SKM-1 treated with dmso at 0.1 percent for 144 hours (cell line): ENCODE measurements at regions not wholly inside any gene's neighbourhood (a gene's known extent, or its start where the extent isn't known, plus 50 kb on each side); places are given as distances from the start of the nearest gene placed in this dataset.
A peak's percentile ranks its signal among the peaks of the same experiment; 100 is the strongest.
"Not testable (repeated sequence)": the region's sequence is repeated elsewhere in the genome, so short reads cannot be mapped to it uniquely, and the experiment has no call there.

Experiments
- DNase-seq: peaks from one replicate; lab custom pipeline; 2025; ENCODE audit not compliant: unreplicated experiment; lab: John Stamatoyannopoulos, UW

DNA sequence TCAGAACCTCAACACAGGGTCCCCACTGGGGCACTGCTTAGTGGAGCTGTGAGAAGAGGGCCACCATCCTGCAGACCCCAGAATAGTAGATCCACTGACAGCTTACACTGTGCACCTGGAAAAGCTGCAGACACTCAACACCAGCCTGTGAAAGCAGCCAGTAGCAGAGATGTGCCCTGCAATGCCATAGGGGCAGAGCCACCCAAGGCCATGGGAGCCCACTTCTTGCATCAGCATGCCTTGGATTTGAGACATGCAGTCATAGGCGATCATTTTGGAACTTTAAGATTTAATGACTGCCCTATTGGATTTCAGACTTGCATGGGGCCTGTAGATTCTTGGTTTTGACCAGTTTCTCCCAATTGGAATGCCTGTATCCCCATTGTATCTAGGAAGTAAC lies 1962.1 kb upstream of the PRR20A start:
- not testable (repeated sequence) for DNase-seq

- DNase-seq = no peak
Observed at GRCh38 chr13:55190996-55191395, 1949.7 kb upstream of the PRR20A start.

- DNase-seq = no peak
Observed at GRCh38 chr13:55199134-55199533, 1941.6 kb upstream of the PRR20A start.

DNA sequence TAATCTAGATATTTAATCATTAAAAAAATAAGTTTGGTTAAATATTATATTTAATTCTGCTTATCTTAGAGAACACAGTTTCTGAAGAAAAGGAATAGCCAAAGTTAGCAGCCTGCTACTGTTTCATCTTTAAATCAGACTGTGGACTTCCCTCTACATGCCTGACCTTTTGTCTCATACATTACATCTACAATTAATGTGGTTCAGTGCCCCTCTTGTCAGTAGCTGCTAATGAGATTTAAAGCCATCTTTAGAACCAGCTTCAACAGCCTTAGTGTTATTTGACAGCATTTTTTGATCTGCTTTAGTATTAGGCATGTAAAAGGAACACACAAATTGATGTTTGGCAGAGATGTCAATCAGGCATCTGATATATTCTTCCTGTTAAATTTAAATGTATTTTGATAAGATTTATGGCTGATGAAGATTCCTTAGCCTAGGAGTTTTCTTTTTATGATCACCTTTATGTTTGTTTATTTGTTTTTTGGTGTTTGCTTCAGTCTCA lies 1925.8 kb upstream of the PRR20A start:
- DNase-seq = no peak

GRCh38 chr13:55219538-55219937 lies 1921.2 kb upstream of the PRR20A start:
- DNase-seq = no peak

DNA sequence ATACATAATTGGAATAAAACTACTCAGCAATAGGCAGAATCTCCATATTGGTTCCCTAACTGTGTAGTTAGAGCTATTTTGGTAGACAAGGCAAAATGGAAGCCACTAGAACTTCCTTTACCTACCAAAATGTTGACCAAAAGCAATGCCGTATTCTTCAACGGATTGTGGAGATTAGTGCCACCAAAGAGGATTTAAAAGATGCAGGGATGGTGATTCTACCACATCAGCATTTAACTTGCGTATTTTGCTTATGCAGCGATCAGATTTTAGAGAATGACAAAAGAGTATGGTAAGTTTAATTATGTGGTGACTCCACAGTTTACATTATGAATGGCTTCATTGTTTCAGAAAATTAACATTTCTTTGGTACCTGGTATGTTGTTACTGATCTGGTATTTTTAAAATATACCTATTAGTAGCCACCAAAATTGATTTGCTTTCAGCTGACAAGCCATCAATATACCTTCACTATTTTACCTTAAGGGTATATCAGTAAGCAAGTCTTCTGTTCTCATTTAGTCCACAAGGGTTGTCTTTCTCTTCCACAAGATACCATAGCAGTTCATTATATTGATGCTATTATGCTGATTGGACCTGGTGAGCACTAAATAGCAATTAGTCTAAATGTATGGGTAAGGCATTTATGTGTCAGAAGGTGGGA lies 1910.7 kb upstream of the PRR20A start:
- no peak for DNase-seq

DNA sequence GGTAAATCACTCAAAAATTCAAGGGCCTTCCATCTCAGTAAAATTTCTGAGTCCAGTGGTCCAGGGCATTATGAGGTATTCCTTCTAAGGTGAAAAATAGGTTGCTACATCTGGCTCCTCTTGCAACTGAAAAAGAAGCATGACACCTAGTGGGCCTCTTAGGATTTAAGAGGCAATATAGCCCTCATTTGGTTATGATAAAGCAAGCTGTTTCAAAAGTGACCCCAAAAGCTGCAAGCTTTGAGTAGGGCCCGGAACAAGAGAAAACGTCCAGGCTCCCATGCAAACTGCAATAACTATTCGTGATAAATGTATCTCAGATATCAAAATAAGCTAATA lies 1910.2 kb upstream of the PRR20A start:
- DNase-seq = no peak

DNA sequence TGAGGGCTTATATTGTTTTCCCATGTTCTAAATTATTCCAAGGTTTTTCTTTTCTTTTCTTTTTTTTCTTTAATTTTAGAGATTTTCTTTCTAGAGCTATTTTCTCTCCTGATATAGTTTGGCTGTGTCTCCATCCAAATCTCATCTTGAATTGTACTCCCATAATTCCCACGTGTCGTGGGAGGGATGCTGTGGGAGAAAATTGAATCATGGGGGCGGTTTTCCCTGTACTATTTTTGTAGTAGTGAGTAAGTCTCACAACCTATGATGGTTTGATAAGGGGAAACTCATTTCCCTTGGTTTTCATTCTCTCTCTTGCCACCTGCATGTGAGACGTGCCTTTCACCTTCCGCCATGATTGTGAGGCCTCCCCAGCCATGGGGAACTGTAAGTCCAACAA lies 1906.4 kb upstream of the PRR20A start:
- DNase-seq = no peak

- peak; percentile 32 for DNase-seq
Observed at GRCh38 chr13:55245005-55245644, 1895.6 kb upstream of the PRR20A start.

- no peak for DNase-seq
Observed at GRCh38 chr13:55255236-55255635, 1885.5 kb upstream of the PRR20A start.

DNA sequence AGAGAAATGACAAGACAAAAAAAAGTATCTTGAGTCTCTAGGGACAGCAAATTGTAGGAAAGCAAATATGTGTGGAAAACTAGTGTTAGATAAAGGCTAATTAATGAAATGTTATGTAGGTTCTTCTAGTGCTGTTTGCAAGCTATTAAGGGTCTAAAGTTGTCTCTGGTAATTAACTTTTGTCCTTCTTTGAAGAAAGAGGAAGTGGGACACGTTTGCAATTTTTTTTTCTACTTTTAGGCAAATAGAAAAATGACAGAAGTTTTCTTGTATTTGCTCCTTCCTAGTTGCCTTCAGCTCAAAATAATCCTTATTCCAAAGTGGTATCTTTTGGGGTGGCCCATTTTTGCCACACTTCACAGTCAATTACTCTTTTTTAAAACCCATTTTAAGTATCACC lies 1877.7 kb upstream of the PRR20A start:
- DNase-seq = peak; percentile 38

DNA sequence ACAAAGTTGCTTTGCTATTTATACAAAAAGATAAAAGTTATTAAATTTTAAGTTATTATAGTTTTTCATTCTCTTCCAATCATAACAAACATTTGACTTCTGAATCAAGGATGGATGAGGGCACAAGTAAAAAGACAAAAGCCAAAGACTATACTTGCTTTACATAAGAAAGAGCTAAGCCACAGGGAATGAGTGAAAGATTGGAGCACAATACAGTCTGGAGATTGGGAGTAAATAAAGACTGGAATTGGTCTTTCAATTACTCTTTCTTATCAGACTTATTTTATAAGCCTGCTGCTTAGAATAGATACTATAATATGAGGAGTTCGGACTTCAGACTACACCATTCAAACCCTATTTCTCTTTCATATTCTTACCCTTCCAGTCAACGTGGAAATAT lies 1874.1 kb upstream of the PRR20A start:
- DNase-seq = no peak

DNA sequence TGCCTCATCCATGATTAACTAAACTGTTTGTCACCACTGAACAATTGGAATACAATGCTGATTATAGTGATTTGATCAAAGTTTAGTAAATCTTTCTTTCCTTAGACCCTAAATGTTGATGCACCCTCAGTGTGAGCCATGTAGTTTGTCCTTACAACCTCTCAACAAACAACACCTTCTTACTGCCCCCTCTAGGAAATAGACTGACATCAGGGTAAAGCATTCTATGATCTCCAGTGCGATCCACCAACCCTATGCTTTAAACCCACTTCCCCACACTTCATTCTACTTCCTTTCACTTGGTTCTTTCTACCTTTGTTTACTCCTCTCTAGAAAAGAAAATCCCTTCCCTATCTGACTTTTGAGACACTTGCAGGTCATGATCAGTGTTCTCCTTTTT lies 1842.5 kb upstream of the PRR20A start:
- DNase-seq = no peak

GRCh38 chr13:55302568-55302967 lies 1838.2 kb upstream of the PRR20A start:
- DNase-seq = no peak

GRCh38 chr13:55307909-55308308 lies 1832.8 kb upstream of the PRR20A start:
- no peak for DNase-seq

DNA sequence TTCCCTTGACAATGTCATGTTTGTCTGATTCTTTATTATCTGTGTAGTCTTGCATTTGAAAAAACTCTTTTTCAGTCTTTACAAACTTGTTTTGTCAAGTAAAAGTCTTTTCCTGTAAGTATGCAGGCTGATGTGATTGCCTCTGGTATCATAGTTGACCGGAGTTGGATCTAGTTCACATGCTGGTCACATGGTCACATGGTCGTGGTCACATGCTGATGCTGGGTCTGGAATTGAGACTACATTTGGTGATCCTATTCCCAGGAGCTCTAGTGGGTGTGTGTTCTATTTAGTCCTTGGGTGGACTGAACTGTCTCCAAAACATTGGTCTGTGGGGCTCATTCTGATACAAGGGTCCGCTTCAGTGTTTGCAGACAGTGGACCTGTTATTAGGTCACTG lies 1798.8 kb upstream of the PRR20A start:
- no peak for DNase-seq

DNA sequence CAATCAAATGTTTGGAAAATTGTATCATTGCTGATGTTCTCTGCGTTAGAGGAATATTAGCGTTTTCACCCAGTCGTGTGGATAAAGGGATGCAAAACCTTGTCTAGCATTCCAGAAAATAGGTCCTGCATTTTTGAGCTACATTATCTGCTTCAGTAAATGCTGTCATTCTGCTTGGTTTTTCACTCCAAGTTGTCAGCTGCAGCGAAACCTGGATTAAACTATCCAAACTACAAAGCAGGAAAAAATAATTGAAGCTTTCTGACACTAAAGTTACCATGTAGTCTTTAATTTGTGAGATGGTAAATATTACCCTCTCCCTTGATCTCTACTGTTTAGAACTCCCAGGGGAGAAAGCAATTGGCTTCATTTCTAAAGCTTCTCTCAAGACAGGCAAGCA lies 1795.5 kb upstream of the PRR20A start:
- no peak for DNase-seq

GRCh38 chr13:55347528-55347927 lies 1793.2 kb upstream of the PRR20A start:
- no peak for DNase-seq

DNA sequence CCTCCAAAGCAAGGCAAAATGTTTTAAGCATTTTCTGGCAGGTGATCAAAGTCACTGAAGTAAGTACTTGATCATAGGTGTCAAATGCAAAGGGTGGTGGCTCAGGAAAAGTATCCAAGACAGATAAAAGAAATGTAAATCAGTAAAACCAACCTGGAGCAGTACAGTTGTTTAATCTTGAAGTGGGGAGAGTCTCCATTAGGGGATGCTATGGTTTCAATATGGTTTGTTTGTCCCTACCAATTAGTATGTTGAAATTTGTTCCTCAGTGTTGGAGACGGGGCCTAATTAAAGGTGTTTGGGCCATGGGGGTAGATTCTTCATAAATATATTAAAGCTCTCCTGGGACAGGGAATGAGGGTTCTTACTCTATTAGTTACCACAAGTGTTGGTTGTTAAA lies 1781.7 kb upstream of the PRR20A start:
- DNase-seq = no peak

- DNase-seq = no peak
Observed at GRCh38 chr13:55361141-55361540, 1779.6 kb upstream of the PRR20A start.

- no peak for DNase-seq
Observed at GRCh38 chr13:55366676-55367075, 1774.0 kb upstream of the PRR20A start.

GRCh38 chr13:55394470-55394869 lies 1746.2 kb upstream of the PRR20A start:
- no peak for DNase-seq

- DNase-seq = no peak
Observed at GRCh38 chr13:55402870-55403269, 1737.8 kb upstream of the PRR20A start.
